Transverse colon (tissue), 3 donors: ENCODE measurements at regions not wholly inside any gene's neighbourhood (a gene's known extent, or its start where the extent isn't known, plus 50 kb on each side); places are given as distances from the start of the nearest gene placed in this dataset.

Source experiments
- CTCF ChIP-seq, 5 experiments: fragments of 200-600 bp in 3 of 5; fragments of 450-650 bp in 2 of 5; sonication (generic) in 3 of 5; IDR thresholded peaks; 1 replicate in 2 of 5; 2 replicates in 3 of 5; pipeline ENCODE4 v1.5.1; 2016 to 2017; ENCODE audit warnings: antibody characterized with exemption in 5 of 5, inconsistent platforms in 3 of 5, mild to moderate bottlenecking in 2 of 5, moderate library complexity in 1 of 5
- POLR2A ChIP-seq: fragments of 450-650 bp; IDR thresholded peaks from one replicate; pipeline ENCODE4 v1.6.1; 2016; ENCODE audit warnings: antibody characterized with exemption, mild to moderate bottlenecking, moderate library complexity

GRCh38 chr14:26132061-26132645 lies 465.7 kb downstream of the NOVA1 start:
- TF ChIP-seq CTCF (IDR thresholded peaks at IDR 0.05) (no peak), POLR2A (no peak)
